Glutamatergic neuron (in vitro differentiated cells): ENCODE measurements at regions not wholly inside any gene's neighbourhood (a gene's known extent, or its start where the extent isn't known, plus 50 kb on each side); places are given as distances from the start of the nearest gene placed in this dataset.

ENCODE experiments used
- DNase-seq: peaks from one replicate; pipeline ENCODE4 v3.0.0; 2022
- H3K27ac Mint-ChIP-seq: one replicate; pipeline ENCODE4 v1.8.0; 2020; ENCODE audit warnings: mild to moderate bottlenecking, mixed read lengths, inconsistent platforms; ENCODE audit not compliant: unreplicated experiment
- H3K27me3 Mint-ChIP-seq: one replicate; pipeline ENCODE4 v1.8.0; 2020; ENCODE audit warnings: mild to moderate bottlenecking, moderate library complexity, mixed read lengths, inconsistent platforms; ENCODE audit not compliant: unreplicated experiment
- H3K36me3 Mint-ChIP-seq: one replicate; pipeline ENCODE4 v1.8.0; 2020; ENCODE audit warnings: mild to moderate bottlenecking, mixed read lengths, inconsistent platforms; ENCODE audit not compliant: unreplicated experiment
- H3K4me1 Mint-ChIP-seq: one replicate; pipeline ENCODE4 v1.8.0; 2020; ENCODE audit warnings: mild to moderate bottlenecking, low read depth, mixed read lengths, inconsistent platforms; ENCODE audit not compliant: unreplicated experiment
- H3K4me3 Mint-ChIP-seq: one replicate; pipeline ENCODE4 v1.8.0; 2020; ENCODE audit warnings: mild to moderate bottlenecking, mixed read lengths, inconsistent platforms; ENCODE audit not compliant: unreplicated experiment
- H3K9me3 Mint-ChIP-seq: one replicate; pipeline ENCODE4 v1.8.0; 2020; ENCODE audit warnings: mild to moderate bottlenecking, moderate library complexity, mixed read lengths, inconsistent platforms; ENCODE audit not compliant: unreplicated experiment
- CTCF ChIP-seq: fragments of 200-600 bp; sonication (generic); IDR thresholded peaks from one replicate; pipeline ENCODE4 v1.5.0; 2021; ENCODE audit not compliant: partially characterized antibody, unreplicated experiment

DNA sequence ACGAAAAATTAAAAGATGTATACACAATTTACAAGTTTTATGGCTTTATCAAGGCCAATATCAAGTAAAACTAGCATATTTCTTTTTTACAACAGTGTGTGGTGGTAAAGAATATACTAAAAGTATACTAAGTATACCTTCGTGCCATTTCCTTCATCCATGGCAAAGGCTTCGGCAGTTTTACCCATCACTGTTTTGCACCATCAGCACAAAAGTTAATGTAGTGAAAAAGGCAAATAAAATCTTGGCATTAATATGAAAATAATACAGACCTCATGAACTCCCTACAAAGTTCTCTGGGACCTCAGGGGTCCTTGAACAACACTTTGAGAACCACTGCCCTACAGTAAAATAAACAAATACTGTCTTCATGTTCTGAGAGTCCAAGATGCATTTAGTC, 312.3 kb upstream of the NREP start:
- H3K4me1 Mint-ChIP-seq, result no peaks in the 10 kb centered on the region
- H3K4me3 Mint-ChIP-seq, result no peak overlapping the region
- no peaks in the 10 kb centered on the region for H3K9me3 Mint-ChIP-seq
- H3K27ac Mint-ChIP-seq, result no peak overlapping the region
- no peaks in the 10 kb centered on the region for H3K36me3 Mint-ChIP-seq
- no peaks in the 10 kb centered on the region for H3K27me3 Mint-ChIP-seq
- no peak for TF ChIP-seq CTCF
- DNase-seq, result no peak

GRCh38 chr5:112068593-112068992, 311.6 kb upstream of the NREP start:
- no peak for TF ChIP-seq CTCF
- no peaks in the 10 kb centered on the region for H3K4me1 Mint-ChIP-seq
- no peak for DNase-seq
- H3K9me3 Mint-ChIP-seq, result no peaks in the 10 kb centered on the region
- no peaks in the 10 kb centered on the region for H3K36me3 Mint-ChIP-seq
- H3K4me3 Mint-ChIP-seq, result no peak overlapping the region
- H3K27me3 Mint-ChIP-seq, result no peaks in the 10 kb centered on the region
- H3K27ac Mint-ChIP-seq, result no peak overlapping the region

- Mint-ChIP-seq H3K27ac (no peak overlapping the region), H3K4me1 (no peaks in the 10 kb centered on the region), H3K4me3 (no peak overlapping the region), H3K36me3 (no peaks in the 10 kb centered on the region), H3K9me3 (no peaks in the 10 kb centered on the region), H3K27me3 (no peaks in the 10 kb centered on the region)
- no peak for TF ChIP-seq CTCF
- no peak for DNase-seq
These were observed 308.8 kb upstream of the NREP start for GRCh38 chr5:112065781-112066180.

DNA sequence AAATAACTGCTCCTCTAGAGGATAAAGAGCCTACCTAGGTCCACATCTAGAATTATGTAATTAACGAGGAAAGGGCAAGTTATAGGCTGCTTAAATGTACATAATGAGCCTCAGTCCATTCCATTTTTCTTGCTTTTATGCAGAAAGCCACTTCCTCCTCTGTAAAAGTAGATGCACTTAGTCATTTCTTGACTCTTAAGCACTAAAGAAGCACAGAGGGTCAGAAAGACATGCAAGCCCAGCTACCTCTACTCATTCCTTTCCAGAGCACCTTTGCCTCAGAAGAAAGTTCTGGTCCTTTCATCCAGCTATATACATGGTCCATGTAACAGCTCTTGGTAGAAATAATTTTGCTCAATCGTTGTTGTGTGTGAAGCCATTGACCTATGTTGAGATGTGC, 308.0 kb upstream of the NREP start:
- no peak for TF ChIP-seq CTCF
- Mint-ChIP-seq H3K36me3 (no peaks in the 10 kb centered on the region), H3K27ac (no peak overlapping the region), H3K27me3 (no peaks in the 10 kb centered on the region), H3K9me3 (no peaks in the 10 kb centered on the region), H3K4me1 (no peaks in the 10 kb centered on the region), H3K4me3 (no peak overlapping the region)
- DNase-seq, result no peak

DNA sequence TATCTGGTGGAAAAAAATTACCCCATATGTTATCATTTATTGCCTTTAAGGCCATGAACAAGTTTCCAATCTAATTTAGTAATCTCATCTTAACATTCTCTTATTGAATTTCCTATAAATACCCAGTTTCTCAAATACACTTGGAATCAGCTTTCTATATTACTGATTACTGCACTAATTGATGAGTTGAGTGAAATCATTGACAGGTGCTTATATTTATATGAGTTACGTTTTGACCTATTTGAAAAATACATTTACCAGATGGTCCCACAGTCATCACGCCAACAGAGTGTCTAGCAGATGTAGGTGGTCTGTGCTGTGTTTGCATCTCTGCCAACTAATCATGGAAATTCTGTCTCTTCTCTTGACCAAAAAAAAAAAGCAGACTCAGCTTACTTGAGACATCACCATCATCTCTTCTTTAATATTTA, 307.3 kb upstream of the NREP start:
- Mint-ChIP-seq H3K27ac (no peak overlapping the region), H3K27me3 (no peaks in the 10 kb centered on the region), H3K4me1 (no peaks in the 10 kb centered on the region), H3K9me3 (no peaks in the 10 kb centered on the region), H3K36me3 (no peaks in the 10 kb centered on the region), H3K4me3 (no peak overlapping the region)
- TF ChIP-seq CTCF, result no peak
- no peak for DNase-seq
